Hepatocyte (in vitro differentiated cells): ENCODE measurements at regions not wholly inside any gene's neighbourhood (a gene's known extent, or its start where the extent isn't known, plus 50 kb on each side); places are given as distances from the start of the nearest gene placed in this dataset.

ENCODE experiments used
- DNase-seq: peaks from one replicate; pipeline ENCODE4 v3.0.0-alpha.2; 2016; ENCODE audit warnings: low spot score
- H2AFZ ChIP-seq: fragments of 200-600 bp; sonication (generic); 2 replicates; pipeline ENCODE4 v1.6.0; 2016; ENCODE audit warnings: antibody characterized with exemption, mild to moderate bottlenecking
- H3K27ac ChIP-seq: fragments of 200-600 bp; sonication (generic); 2 replicates; pipeline ENCODE4 v1.5.1; 2016; ENCODE audit warnings: mild to moderate bottlenecking
- H3K27me3 ChIP-seq: fragments of 200-600 bp; sonication (generic); 2 replicates; pipeline ENCODE4 v1.6.1; 2016
- H3K36me3 ChIP-seq: fragments of 200-600 bp; sonication (generic); replicated peaks from 2 replicates; pipeline ENCODE4 v1.5.1; 2016; ENCODE audit warnings: low read depth; ENCODE audit not compliant: insufficient read depth
- H3K4me1 ChIP-seq: fragments of 200-600 bp; sonication (generic); 2 replicates; pipeline ENCODE4 v1.5.1; 2016; ENCODE audit warnings: mild to moderate bottlenecking, moderate library complexity; ENCODE audit not compliant: insufficient read depth
- H3K4me2 ChIP-seq: fragments of 200-600 bp; sonication (generic); 2 replicates; pipeline ENCODE4 v1.6.0; 2016
- H3K4me3 ChIP-seq: fragments of 200-600 bp; sonication (generic); 2 replicates; pipeline ENCODE4 v1.5.1; 2016; ENCODE audit warnings: mild to moderate bottlenecking
- H3K79me2 ChIP-seq: fragments of 200-600 bp; sonication (generic); 2 replicates; pipeline ENCODE4 v1.6.0; 2017; ENCODE audit warnings: mild to moderate bottlenecking
- H3K9me2 ChIP-seq: fragments of 200-600 bp; sonication (generic); replicated peaks from 2 replicates; pipeline ENCODE4 v1.6.0; 2017; ENCODE audit warnings: mild to moderate bottlenecking; ENCODE audit not compliant: insufficient read depth
- H3K9me3 ChIP-seq: fragments of 200-600 bp; sonication (generic); 2 replicates; pipeline ENCODE4 v1.5.1; 2016; ENCODE audit warnings: low read depth, mild to moderate bottlenecking
- H4K20me1 ChIP-seq: fragments of 200-600 bp; sonication (generic); 2 replicates; pipeline ENCODE4 v1.6.0; 2016; ENCODE audit warnings: mild to moderate bottlenecking; ENCODE audit not compliant: insufficient read depth, poor library complexity, severe bottlenecking
- EZH2 ChIP-seq: fragments of 200-600 bp; sonication (generic); IDR thresholded peaks from 2 replicates; pipeline ENCODE4 v1.6.1; 2016; ENCODE audit warnings: antibody characterized with exemption, mild to moderate bottlenecking, borderline replicate concordance
- EZH2phosphoT487 ChIP-seq: fragments of 200-600 bp; sonication (generic); IDR thresholded peaks from one replicate; pipeline ENCODE4 v1.6.1; 2018; ENCODE audit warnings: antibody characterized with exemption, mild to moderate bottlenecking, low read depth, moderate library complexity; ENCODE audit not compliant: unreplicated experiment, severe bottlenecking
- WGBS: methylation state at CpG from one replicate; pipeline ENCODE4 v1.1.6; 2016; ENCODE audit warnings: low lambda C conversion rate; ENCODE audit errors: missing lambda C conversion rate; 5-methylcytosine and 5-hydroxymethylcytosine counted together
- TF ChIP-seq, protein P1 (sequence below): fragments of 200-600 bp; sonication (generic); IDR thresholded peaks from 2 replicates; pipeline ENCODE4 v1.5.1; 2016; ENCODE audit warnings: antibody characterized with exemption, mild to moderate bottlenecking; ENCODE audit not compliant: poor library complexity

DNA sequence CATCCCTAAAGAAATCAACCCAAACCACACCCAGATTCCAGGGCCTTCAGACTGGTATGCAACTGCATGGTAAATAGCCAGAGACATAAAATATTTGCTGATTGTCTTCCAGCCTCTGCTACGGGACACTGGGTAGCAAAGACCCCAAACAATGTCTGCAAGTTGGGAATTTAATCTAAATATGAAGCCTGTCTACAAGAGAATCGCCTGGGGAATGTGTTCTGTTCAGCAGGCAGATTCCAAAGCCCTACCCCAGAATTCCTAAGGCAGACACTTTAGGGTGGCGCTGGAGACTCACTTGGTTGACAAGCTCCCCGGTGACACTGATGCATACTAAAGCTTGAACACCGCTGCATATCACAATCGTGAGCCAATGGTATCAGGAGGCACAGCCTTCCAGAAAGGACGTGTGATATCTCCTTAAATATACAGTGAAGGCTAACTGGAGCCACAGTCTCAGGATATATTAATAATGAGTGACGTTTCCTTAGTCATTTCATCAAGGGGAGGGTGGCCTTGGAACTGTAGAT lies 684.1 kb downstream of the NTRK3 start:
- Histone ChIP-seq H3K79me2 (no peaks in the 10 kb centered on the region), H3K4me1 (no peaks in the 10 kb centered on the region), H3K4me2 (no peak overlapping the region), H4K20me1 (no peaks in the 10 kb centered on the region), H2AFZ (no peak overlapping the region), H3K36me3 (no peaks in the 10 kb centered on the region), H3K27me3 (no peaks in the 10 kb centered on the region), H3K9me2 (no peaks in the 10 kb centered on the region), H3K4me3 (no peak overlapping the region), H3K9me3 (no peaks in the 10 kb centered on the region), H3K27ac (no peak overlapping the region)
- TF ChIP-seq EZH2phosphoT487 (no peak), EZH2 (no peak)
- TF ChIP-seq, protein P1, sequence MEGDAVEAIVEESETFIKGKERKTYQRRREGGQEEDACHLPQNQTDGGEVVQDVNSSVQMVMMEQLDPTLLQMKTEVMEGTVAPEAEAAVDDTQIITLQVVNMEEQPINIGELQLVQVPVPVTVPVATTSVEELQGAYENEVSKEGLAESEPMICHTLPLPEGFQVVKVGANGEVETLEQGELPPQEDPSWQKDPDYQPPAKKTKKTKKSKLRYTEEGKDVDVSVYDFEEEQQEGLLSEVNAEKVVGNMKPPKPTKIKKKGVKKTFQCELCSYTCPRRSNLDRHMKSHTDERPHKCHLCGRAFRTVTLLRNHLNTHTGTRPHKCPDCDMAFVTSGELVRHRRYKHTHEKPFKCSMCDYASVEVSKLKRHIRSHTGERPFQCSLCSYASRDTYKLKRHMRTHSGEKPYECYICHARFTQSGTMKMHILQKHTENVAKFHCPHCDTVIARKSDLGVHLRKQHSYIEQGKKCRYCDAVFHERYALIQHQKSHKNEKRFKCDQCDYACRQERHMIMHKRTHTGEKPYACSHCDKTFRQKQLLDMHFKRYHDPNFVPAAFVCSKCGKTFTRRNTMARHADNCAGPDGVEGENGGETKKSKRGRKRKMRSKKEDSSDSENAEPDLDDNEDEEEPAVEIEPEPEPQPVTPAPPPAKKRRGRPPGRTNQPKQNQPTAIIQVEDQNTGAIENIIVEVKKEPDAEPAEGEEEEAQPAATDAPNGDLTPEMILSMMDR: no peak
- no peak for DNase-seq
- 73% methylated on average over 8 of the region's 8 CpGs for WGBS

DNA sequence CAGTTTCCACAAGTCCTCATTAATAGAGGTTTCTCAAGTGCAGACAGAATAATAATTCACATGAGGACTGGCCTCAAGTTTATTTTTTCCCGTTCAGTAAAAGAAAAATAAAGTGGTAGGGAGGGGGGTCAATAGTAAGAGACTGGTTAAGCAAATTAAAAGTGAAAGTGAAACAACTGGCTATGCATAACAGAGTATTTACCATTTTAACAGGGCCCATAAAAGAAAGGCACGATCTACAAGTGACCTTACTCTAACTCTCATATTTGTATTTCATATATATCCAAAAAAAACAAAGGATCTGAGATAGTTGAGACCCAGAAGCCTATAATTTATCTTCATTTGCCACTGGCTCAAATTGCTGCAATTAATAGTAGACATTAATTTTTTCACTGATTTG lies 686.3 kb downstream of the NTRK3 start:
- H3K4me3 ChIP-seq: no peak overlapping the region
- TF ChIP-seq, protein P1: no peak
- TF ChIP-seq EZH2phosphoT487 (no peak), EZH2 (no peak)
- DNase-seq: no peak
- no peaks in the 10 kb centered on the region for H3K4me1 ChIP-seq
- no peaks in the 10 kb centered on the region for H3K27me3 ChIP-seq
- no peaks in the 10 kb centered on the region for H4K20me1 ChIP-seq
- H3K27ac ChIP-seq: no peak overlapping the region
- H2AFZ ChIP-seq: no peak overlapping the region
- H3K9me2 ChIP-seq: no peaks in the 10 kb centered on the region
- no peaks in the 10 kb centered on the region for H3K9me3 ChIP-seq
- H3K4me2 ChIP-seq: no peak overlapping the region
- H3K36me3 ChIP-seq: no peaks in the 10 kb centered on the region
- WGBS: 65% methylated on average over 2 of the region's 2 CpGs
- H3K79me2 ChIP-seq: no peaks in the 10 kb centered on the region

DNA sequence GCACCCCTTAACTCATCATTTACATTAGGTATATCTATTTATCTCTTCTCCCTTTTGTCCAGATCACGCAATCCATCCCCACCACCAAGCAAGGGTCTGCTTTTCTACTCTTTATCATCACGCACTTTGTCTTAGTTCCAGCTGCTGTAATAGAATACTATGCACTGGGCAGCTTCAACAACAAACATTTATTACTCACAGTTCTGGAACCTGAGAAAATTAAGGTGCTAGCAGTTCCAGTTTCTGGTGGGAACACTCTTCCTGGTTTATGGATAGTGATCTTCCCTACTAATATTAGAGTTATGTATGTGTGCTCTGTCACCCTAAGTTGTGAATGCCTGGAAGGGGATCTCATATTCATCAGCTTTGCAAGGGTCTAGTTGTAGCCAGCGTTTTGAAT lies 687.0 kb downstream of the NTRK3 start:
- Histone ChIP-seq H3K27ac (no peak overlapping the region), H3K4me3 (no peak overlapping the region), H3K36me3 (no peaks in the 10 kb centered on the region), H4K20me1 (no peaks in the 10 kb centered on the region), H2AFZ (no peak overlapping the region), H3K4me1 (no peaks in the 10 kb centered on the region), H3K9me2 (no peaks in the 10 kb centered on the region), H3K27me3 (no peaks in the 10 kb centered on the region), H3K9me3 (no peaks in the 10 kb centered on the region), H3K79me2 (no peaks in the 10 kb centered on the region), H3K4me2 (no peak overlapping the region)
- no peak for DNase-seq
- 93% methylated on average over 3 of the region's 3 CpGs for WGBS
- TF ChIP-seq EZH2phosphoT487: no peak
- TF ChIP-seq, protein P1: no peak
- no peak for TF ChIP-seq EZH2
